Vagina (tissue), 2 donors: ENCODE measurements at regions not wholly inside any gene's neighbourhood (a gene's known extent, or its start where the extent isn't known, plus 50 kb on each side); places are given as distances from the start of the nearest gene placed in this dataset.

Experiments
- CTCF ChIP-seq, 3 experiments: fragments of 450-650 bp in 2 of 3; fragments of 200-600 bp in 1 of 3; sonication (generic) in 1 of 3; IDR thresholded peaks; one replicate each; pipeline ENCODE4 v1.5.1; 2017 to 2019; ENCODE audit warnings: antibody characterized with exemption in 3 of 3, mild to moderate bottlenecking in 2 of 3, moderate library complexity in 2 of 3
- POLR2A ChIP-seq, 2 donors: fragments of 450-650 bp; IDR thresholded peaks; one replicate each; pipeline ENCODE4 v1.6.1; 2017; ENCODE audit warnings: antibody characterized with exemption in 2 of 2, mild to moderate bottlenecking in 2 of 2, moderate library complexity in 2 of 2

- TF ChIP-seq CTCF (IDR thresholded peaks at IDR 0.05) (no peak), POLR2A (IDR thresholded peaks at IDR 0.05) (no peak)
Measured at GRCh38 chr13:39856714-39857113, 201.3 kb downstream of the COG6 start.
